Transverse colon (tissue), 3 donors: ENCODE measurements at regions not wholly inside any gene's neighbourhood (a gene's known extent, or its start where the extent isn't known, plus 50 kb on each side); places are given as distances from the start of the nearest gene placed in this dataset.

Experiments used
- POLR2A ChIP-seq: fragments of 450-650 bp; IDR thresholded peaks from one replicate; pipeline ENCODE4 v1.6.1; 2016; ENCODE audit warnings: antibody characterized with exemption, mild to moderate bottlenecking, moderate library complexity
- TF ChIP-seq, protein P1 (sequence below), 5 experiments: fragments of 200-600 bp in 3 of 5; fragments of 450-650 bp in 2 of 5; sonication (generic) in 3 of 5; IDR thresholded peaks; 1 replicate in 2 of 5; 2 replicates in 3 of 5; pipeline ENCODE4 v1.5.1; 2016 to 2017; ENCODE audit warnings: antibody characterized with exemption in 5 of 5, inconsistent platforms in 3 of 5, mild to moderate bottlenecking in 2 of 5, moderate library complexity in 1 of 5

DNA sequence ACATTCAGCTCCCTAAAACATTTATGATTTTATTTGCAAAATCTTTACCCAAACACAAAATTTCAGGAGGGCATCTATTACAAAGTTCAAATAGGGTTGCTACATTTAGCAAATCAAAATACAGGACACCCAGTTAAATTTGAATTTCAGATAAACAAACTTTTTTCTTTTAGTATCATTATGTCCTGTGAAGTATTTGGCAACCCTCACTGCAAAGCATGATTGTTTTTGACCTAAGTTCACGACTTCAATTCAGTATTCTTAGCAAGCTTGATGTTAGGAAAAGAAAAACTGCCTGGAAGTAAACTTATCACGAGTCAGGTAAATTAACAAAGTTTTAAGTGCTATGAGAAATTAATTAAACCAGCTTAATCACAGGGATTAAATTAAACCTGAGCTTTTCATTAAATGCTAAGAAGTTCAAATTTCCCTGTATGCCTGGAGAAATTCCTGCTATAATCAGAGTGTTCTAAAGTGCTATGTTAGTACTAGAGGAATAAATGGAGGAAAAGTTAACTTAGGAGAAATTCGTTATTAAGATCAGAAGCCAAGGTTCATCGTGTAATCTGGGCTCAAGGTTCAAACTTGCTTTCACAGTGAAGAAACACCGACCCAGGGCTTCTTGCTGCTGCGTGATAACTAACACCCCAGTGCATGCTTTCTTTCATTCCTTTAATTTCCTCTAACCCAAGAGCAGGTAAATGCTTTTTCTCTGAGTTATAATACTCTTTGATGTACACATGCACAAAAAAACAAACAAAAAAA lies 298.1 kb downstream of the FOXO1 start:
- TF ChIP-seq, protein P1, sequence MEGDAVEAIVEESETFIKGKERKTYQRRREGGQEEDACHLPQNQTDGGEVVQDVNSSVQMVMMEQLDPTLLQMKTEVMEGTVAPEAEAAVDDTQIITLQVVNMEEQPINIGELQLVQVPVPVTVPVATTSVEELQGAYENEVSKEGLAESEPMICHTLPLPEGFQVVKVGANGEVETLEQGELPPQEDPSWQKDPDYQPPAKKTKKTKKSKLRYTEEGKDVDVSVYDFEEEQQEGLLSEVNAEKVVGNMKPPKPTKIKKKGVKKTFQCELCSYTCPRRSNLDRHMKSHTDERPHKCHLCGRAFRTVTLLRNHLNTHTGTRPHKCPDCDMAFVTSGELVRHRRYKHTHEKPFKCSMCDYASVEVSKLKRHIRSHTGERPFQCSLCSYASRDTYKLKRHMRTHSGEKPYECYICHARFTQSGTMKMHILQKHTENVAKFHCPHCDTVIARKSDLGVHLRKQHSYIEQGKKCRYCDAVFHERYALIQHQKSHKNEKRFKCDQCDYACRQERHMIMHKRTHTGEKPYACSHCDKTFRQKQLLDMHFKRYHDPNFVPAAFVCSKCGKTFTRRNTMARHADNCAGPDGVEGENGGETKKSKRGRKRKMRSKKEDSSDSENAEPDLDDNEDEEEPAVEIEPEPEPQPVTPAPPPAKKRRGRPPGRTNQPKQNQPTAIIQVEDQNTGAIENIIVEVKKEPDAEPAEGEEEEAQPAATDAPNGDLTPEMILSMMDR (IDR thresholded peaks at IDR 0.05): no peak
- no peak for TF ChIP-seq POLR2A
